Panc1 (cell line): ENCODE measurements at regions not wholly inside any gene's neighbourhood (a gene's known extent, or its start where the extent isn't known, plus 50 kb on each side); places are given as distances from the start of the nearest gene placed in this dataset.

Experiments used
- ATAC-seq: fragments of 200-7000 bp; cut with Tn5 transposase; 2 replicates; pipeline ENCODE4 v1.9.1; 2020; ENCODE audit warnings: mild to moderate bottlenecking, moderate library complexity
- BruUV-seq: library from RNA; stranded (reverse); fragments of 400-500 nt; replicated peaks from 2 replicates; lab custom pipeline; 2021; lab: Mats Ljungman, UMichigan
- CTCF ChIA-PET: fragments of 300-600 bp; sonication (Branson Sonifier 250); formaldehyde crosslinking; loops from one replicate; lab custom pipeline; 2022; ENCODE audit warnings: antibody characterized with exemption; lab: Charles Lee
- POLR2A ChIA-PET: fragments of 300-600 bp; sonication (Branson Sonifier 250); formaldehyde crosslinking; loops from one replicate; lab custom pipeline; 2022; ENCODE audit warnings: antibody characterized with exemption; lab: Charles Lee
- DNase-seq: peaks from one replicate; pipeline ENCODE4 v3.0.0-alpha.2; 2010; ENCODE audit warnings: low read depth, low spot score
- H3K27ac ChIP-seq: 2 replicates; pipeline ENCODE4 v1.5.1; 2011; ENCODE audit warnings: mild to moderate bottlenecking, low read length, inconsistent platforms
- H3K27me3 ChIP-seq: fragments of 200-500 bp; sonication (Bioruptor generic); 2 replicates; pipeline ENCODE4 v1.6.0; 2014; ENCODE audit warnings: low read length, inconsistent platforms; ENCODE audit not compliant: control insufficient read depth, insufficient read depth
- H3K36me3 ChIP-seq: fragments of 200-500 bp; sonication (Bioruptor generic); 2 replicates; pipeline ENCODE4 v1.5.1; 2014; ENCODE audit warnings: inconsistent platforms, mild to moderate bottlenecking, low read length, moderate library complexity; ENCODE audit not compliant: control insufficient read depth, insufficient read depth
- H3K4me1 ChIP-seq: 2 replicates; pipeline ENCODE4 v1.5.1; 2011; ENCODE audit warnings: inconsistent platforms, mild to moderate bottlenecking, low read length, moderate library complexity; ENCODE audit not compliant: control insufficient read depth, insufficient read depth
- H3K4me3 ChIP-seq, 2 experiments: 2 replicates each; pipeline ENCODE4 v1.5.1; 2011 to 2012; ENCODE audit warnings: low read depth in 2 of 2, low read length in 2 of 2, mild to moderate bottlenecking in 2 of 2, inconsistent platforms in 1 of 2, moderate library complexity in 1 of 2
- H3K9me3 ChIP-seq: fragments of 200-500 bp; sonication (Bioruptor generic); 2 replicates; pipeline ENCODE4 v1.5.1; 2014; ENCODE audit warnings: low read depth, mild to moderate bottlenecking, inconsistent platforms, low read length, moderate library complexity; ENCODE audit not compliant: control insufficient read depth, insufficient read depth
- CTCF ChIP-seq: fragments of 450-650 bp; IDR thresholded peaks from 2 replicates; pipeline ENCODE4 v1.5.1; 2017; ENCODE audit warnings: mild to moderate bottlenecking
- POLR2AphosphoS5 ChIP-seq: IDR thresholded peaks from 2 replicates; pipeline ENCODE4 v1.6.1; 2012; ENCODE audit warnings: mild to moderate bottlenecking, low read depth, low read length, moderate library complexity
- REST ChIP-seq, 2 experiments: IDR thresholded peaks; 2 replicates each; pipeline ENCODE4 v1.6.1; 2011 to 2012; ENCODE audit warnings: low read depth in 2 of 2, control low read depth in 1 of 2, low read length in 1 of 2, mild to moderate bottlenecking in 1 of 2, moderate library complexity in 1 of 2; ENCODE audit not compliant: insufficient read depth in 1 of 2
- SIN3A ChIP-seq: IDR thresholded peaks from 2 replicates; pipeline ENCODE4 v1.6.1; 2012; ENCODE audit warnings: low read depth, mild to moderate bottlenecking, low read length, moderate library complexity, borderline replicate concordance; ENCODE audit not compliant: insufficient read depth
- TCF7L2 ChIP-seq: IDR thresholded peaks from 2 replicates; pipeline ENCODE4 v1.6.1; 2011; ENCODE audit warnings: mild to moderate bottlenecking, low read depth, low read length, inconsistent platforms
- in situ Hi-C: cut with HindIII; loops from 2 replicates; pipeline ENCODE4 v1.10.0; 2016; ENCODE audit warnings: low sequenced_read_pairs, low pct_unique_long_range_greater_than_20kb
- intact Hi-C: fragments of 100-400 bp; cut with micrococcal nuclease; formaldehyde crosslinking; loops from one replicate; pipeline ENCODE4 v1.10.0; 2022; ENCODE audit not compliant: unreplicated experiment

GRCh38 chr5:33321026-33321425 is 119.7 kb upstream of the TARS1 start:
- no peak overlapping the region for H3K27ac ChIP-seq
- in situ Hi-C loops = no loop called here
- CTCF ChIA-PET = no interaction called here
- ATAC-seq (no peak), DNase-seq (no peak)
- no peaks in the 10 kb centered on the region for H3K36me3 ChIP-seq
- BruUV-seq = no TSS peak
- POLR2A ChIA-PET = no interaction called here
- H3K9me3 ChIP-seq = no peaks in the 10 kb centered on the region
- H3K27me3 ChIP-seq = no peaks in the 10 kb centered on the region
- no peak overlapping the region for H3K4me3 ChIP-seq
- no peaks in the 10 kb centered on the region for H3K4me1 ChIP-seq
- intact Hi-C loops = no loop called here
- TF ChIP-seq POLR2AphosphoS5 (no peak), TCF7L2 (no peak), REST (IDR thresholded peaks at IDR 0.05; ENCODE audit: insufficient read depth in 1 of 2, low read depth in 2 of 2, low read length in 1 of 2) (no peak), SIN3A (no peak), CTCF (no peak)

GRCh38 chr5:33322632-33323031 is 118.1 kb upstream of the TARS1 start:
- in situ Hi-C loops = no loop called here
- Histone ChIP-seq H3K27me3 (no peaks in the 10 kb centered on the region), H3K36me3 (no peaks in the 10 kb centered on the region), H3K4me1 (no peaks in the 10 kb centered on the region), H3K9me3 (no peaks in the 10 kb centered on the region), H3K27ac (no peak overlapping the region), H3K4me3 (no peak overlapping the region)
- DNase-seq (no peak), ATAC-seq (no peak)
- no peak for TF ChIP-seq POLR2AphosphoS5
- ChIA-PET CTCF (no interaction called here), POLR2A (no interaction called here)
- intact Hi-C loops = no loop called here
- BruUV-seq = no TSS peak

- no peak for TF ChIP-seq POLR2AphosphoS5
- no peak for TF ChIP-seq SIN3A
- TF ChIP-seq TCF7L2 = no peak
- TF ChIP-seq REST (IDR thresholded peaks at IDR 0.05; ENCODE audit: insufficient read depth in 1 of 2, low read depth in 2 of 2, low read length in 1 of 2) = no peak
- TF ChIP-seq CTCF = no peak
- BruUV-seq = no TSS peak
- H3K36me3 ChIP-seq = no peaks in the 10 kb centered on the region
- ChIA-PET POLR2A (no interaction called here), CTCF (no interaction called here)
- no peaks in the 10 kb centered on the region for H3K4me1 ChIP-seq
- no peak overlapping the region for H3K27ac ChIP-seq
- H3K9me3 ChIP-seq = no peaks in the 10 kb centered on the region
- H3K27me3 ChIP-seq = no peaks in the 10 kb centered on the region
- no peak overlapping the region for H3K4me3 ChIP-seq
- ATAC-seq (no peak), DNase-seq (no peak)
- intact Hi-C loops (no loop called here), in situ Hi-C loops (no loop called here)
Observed at GRCh38 chr5:33324667-33325307, 116.0 kb upstream of the TARS1 start.
